GM23248 (cell line): ENCODE measurements at regions not wholly inside any gene's neighbourhood (a gene's known extent, or its start where the extent isn't known, plus 50 kb on each side); places are given as distances from the start of the nearest gene placed in this dataset.

ENCODE experiments used
- EZH2 ChIP-seq: fragments of 200-600 bp; sonication (generic); IDR thresholded peaks from 2 replicates; pipeline ENCODE4 v1.6.1; 2018; ENCODE audit warnings: antibody characterized with exemption, mild to moderate bottlenecking; ENCODE audit not compliant: insufficient read depth, poor library complexity, severe bottlenecking
- EZH2phosphoT487 ChIP-seq: fragments of 200-600 bp; sonication (generic); IDR thresholded peaks from 2 replicates; pipeline ENCODE4 v1.6.1; 2018; ENCODE audit warnings: antibody characterized with exemption, moderate library complexity, mild to moderate bottlenecking, low read depth; ENCODE audit not compliant: insufficient read depth

GRCh38 chr11:15690320-15690719 is 575.6 kb downstream of the INSC start:
- TF ChIP-seq EZH2phosphoT487 (no peak), EZH2 (no peak)
